HG03045 (cell line): ENCODE measurements at regions not wholly inside any gene's neighbourhood (a gene's known extent, or its start where the extent isn't known, plus 50 kb on each side); places are given as distances from the start of the nearest gene placed in this dataset.

Source experiments
- ATAC-seq: cut with Tn5 transposase; IDR thresholded peaks from one replicate; pipeline ENCODE4 v1.9.1; 2021; ENCODE audit warnings: mild to moderate bottlenecking, moderate library complexity; ENCODE audit not compliant: unreplicated experiment

DNA sequence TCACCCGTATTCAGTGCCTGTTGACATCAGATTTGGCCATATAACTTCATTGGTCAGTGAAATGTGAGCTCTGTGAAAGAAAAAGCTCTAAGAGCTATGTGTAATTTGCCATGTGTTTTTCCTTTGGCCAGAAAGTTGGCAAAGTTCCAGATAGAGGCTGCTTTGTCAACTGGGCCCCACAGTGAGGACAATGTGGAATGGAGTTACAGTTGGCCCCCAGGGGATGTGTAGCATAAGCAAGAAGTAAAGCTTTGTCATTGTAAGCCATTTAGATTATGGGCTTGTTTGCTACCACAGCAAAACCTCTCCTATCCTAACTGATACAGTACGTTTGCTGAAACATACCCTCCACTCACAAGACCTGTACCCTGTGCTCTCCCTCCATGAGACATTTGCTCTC is 119.1 kb upstream of the HABP2 start:
- ATAC-seq: no peak

DNA sequence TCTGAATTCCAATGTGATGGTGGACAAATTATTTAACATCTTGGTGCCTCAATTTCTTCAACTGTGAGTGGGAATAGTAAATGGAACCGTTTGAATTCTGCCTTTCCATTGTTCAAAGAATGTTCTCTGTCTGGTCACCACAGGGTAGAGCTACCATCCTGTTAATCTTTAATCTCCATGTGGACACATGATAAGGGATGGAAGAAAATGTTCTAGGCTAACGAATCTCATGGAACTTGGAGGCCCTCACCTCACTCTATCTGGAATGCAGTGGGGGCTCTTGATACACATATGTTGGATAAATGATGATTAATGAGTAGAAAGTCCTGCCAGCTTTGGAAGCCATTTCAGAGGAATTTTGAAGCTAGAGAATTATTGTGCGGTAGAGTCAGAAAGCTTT is 118.5 kb upstream of the HABP2 start:
- ATAC-seq: no peak

GRCh38 chr10:113434950-113435349 is 117.9 kb upstream of the HABP2 start:
- ATAC-seq: no peak

DNA sequence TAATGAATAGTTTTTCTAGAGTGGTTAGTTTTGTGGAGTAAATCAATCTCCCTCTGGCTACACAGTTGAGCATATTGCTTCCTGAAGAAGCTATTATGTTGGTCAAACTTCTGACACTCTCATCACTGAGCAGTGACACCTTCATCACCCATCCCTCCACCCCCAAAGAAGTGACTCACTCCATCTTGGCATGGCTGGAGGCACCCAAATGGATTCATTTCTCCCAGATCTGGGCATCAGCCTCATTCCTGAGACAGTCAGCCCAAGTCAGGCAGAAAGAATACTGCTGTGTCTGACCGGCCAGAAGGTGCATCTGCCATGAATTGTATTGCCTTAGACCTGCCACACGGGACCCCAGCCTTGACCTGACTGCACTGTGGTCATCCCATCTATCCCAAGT is 117.0 kb upstream of the HABP2 start:
- ATAC-seq: no peak

DNA sequence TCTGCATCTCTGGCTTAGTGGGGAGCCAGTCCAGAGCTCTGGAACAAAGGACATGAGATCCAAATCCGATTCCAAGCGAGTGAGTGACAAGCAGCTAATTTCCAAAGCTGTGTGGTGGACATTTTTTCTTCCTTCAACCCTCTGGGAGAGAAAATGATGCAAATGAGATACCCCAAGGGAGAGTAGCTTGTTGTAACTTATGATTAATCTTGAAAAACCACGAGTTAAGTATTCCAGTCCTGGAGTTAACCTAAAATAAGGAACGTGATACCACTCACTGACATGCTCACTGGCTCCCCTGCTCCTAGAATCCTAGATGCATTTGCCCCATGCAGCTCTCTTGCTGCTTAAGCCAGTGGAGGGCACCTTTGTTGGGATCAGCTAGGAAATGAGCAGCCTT is 116.0 kb upstream of the HABP2 start:
- no peak for ATAC-seq

- ATAC-seq: no peak
Measured at GRCh38 chr10:113438652-113439051, 114.2 kb upstream of the HABP2 start.

DNA sequence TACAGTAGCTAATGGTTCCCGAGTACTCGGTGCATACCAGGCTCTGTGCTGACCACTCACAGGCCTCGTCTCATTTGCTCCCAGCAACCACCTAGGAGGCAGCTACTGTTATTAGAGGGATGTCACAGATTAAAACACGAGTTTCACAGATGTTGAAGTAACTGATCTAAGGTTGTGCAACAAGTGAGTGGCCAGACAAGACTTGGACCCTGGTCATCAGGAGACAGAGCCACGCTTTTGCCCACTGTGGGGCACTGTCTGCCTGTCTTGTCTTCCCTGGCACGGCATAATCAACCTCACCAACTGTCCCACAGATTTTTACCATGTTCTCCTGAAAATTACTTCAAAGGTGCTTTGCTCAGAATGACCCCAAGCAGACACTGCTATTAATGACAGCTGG is 111.6 kb upstream of the HABP2 start:
- no peak for ATAC-seq

GRCh38 chr10:113441686-113442270 is 111.1 kb upstream of the HABP2 start:
- no peak for ATAC-seq

DNA sequence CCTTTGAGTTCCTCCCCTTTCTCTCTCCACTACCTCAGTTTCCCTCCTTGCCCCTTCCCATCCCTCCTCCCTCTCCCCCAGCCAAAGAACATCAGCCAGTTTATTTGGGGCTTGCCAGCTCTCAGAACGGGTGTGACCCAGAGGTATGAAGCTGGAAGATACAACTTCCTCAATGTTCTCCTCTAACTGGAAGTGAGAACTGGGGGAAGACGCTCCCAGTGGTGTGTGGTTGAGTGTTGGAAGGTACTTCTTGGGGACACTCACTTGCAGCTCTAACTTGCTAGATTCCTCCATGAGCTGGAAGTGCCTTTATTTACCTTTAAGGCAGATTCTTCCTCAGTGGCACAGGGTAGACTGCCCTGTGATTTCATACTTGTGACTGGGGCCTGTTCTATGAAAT is 110.5 kb upstream of the HABP2 start:
- no peak for ATAC-seq

GRCh38 chr10:113443141-113443925 is 109.5 kb upstream of the HABP2 start:
- ATAC-seq: no peak

- no peak for ATAC-seq
Measured at GRCh38 chr10:113444766-113445365, 108.0 kb upstream of the HABP2 start.

- ATAC-seq: no peak
Measured at GRCh38 chr10:113445736-113446135, 107.1 kb upstream of the HABP2 start.

DNA sequence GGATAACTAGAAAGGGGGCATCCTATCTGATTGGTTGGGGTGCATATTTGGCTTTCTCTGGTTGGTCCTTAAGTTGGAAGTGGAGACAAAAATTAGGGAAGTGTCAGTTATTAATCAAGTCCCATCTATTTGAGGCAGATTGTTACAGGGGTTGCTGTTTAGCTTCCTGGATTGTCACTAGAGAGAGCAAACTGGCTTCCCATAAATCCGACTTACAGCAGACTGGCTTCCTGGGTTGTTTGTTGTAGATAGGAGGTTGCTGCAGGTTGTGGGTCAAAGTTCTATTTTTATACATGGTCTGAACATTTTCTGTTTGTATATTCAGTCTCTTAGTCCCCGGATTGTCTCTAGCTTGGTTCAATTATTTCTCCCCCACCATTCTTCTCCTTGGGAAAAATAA is 106.1 kb upstream of the HABP2 start:
- ATAC-seq: no peak

GRCh38 chr10:113447278-113447677 is 105.6 kb upstream of the HABP2 start:
- ATAC-seq: no peak

DNA sequence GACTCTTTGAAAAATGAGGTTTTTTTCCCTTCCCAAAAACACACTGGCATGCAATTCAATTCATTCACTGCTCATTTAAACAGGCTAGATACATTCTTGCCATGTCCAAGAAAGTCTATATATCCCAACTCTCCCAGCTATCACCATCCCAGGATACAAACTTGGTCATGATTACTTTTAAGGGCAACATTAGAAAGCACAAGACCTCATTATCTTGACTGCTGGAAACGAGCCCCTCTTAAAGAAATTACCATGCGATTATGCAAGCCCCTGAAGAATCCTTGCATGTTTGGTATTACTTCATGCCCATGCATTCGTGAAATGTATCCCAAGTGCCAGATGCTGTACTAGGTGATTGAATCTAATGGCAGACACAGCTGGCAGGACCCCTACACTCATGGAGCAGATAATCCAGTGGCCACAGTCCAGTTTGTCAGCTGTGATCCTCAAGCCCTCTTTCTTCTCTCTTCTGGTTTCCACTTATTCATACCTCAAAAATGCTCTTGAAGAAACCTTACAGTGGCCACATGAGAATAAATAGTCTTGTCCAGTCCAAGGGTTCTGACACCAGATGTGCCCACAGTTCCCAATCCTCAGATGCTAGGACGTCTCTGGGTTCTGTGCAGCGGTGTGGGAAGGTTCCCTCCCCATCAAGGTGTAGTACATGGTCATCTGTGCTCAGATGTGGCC is 103.7 kb upstream of the HABP2 start:
- no peak for ATAC-seq

GRCh38 chr10:113450046-113450804 is 102.6 kb upstream of the HABP2 start:
- ATAC-seq: no peak

GRCh38 chr10:113450906-113451305 is 101.9 kb upstream of the HABP2 start:
- no peak for ATAC-seq

DNA sequence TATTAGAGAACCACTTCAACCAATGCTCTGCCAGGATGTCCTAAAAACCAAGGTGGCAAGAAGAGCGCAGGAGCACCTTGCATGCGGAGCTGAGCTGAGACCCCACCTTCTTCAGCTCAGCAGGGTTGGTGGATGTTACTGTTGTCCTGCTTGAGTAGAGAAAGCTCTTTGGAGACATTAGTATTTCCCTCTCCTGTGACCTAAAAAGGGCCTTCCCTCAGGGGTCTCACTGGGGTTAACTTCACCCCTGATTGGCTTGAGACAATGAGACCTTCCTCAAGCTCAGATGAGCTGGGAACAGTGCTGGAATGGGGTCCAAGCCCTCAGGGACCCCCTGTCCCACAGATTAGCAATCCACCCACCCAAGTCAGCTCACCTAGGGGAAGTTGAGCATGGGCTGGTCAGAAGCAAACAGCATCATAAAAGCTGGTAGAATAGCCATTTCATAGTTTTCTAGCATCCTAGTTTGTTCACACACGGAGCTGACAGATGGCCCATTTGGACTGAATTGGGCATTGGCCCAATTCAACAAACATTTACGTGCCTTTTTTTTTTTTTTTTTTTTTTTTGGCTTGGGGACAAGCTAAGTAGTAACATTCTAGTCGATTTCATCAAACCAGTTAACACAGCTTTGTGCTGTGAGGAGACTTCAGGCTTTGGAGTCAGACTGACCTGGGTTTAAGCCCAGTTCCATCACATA is 100.6 kb upstream of the HABP2 start:
- ATAC-seq: no peak

DNA sequence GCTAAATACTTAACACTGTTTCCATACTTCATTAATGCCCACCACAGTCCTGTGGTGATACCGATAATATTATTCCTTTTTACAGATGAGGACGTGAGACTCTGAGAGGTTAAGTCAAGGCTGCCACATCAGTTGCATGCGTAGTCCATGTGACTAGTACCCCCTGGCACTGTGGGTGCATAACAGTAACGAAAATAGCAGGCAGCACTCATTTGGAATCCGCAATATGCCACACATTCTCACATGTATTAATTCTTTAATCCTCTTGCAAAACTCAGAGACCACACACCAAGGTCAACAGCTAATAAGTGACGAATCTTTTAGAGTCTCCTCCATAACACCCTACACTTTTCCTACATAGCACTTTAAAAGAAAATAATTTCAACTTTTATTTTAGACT is 99.5 kb upstream of the HABP2 start:
- no peak for ATAC-seq

DNA sequence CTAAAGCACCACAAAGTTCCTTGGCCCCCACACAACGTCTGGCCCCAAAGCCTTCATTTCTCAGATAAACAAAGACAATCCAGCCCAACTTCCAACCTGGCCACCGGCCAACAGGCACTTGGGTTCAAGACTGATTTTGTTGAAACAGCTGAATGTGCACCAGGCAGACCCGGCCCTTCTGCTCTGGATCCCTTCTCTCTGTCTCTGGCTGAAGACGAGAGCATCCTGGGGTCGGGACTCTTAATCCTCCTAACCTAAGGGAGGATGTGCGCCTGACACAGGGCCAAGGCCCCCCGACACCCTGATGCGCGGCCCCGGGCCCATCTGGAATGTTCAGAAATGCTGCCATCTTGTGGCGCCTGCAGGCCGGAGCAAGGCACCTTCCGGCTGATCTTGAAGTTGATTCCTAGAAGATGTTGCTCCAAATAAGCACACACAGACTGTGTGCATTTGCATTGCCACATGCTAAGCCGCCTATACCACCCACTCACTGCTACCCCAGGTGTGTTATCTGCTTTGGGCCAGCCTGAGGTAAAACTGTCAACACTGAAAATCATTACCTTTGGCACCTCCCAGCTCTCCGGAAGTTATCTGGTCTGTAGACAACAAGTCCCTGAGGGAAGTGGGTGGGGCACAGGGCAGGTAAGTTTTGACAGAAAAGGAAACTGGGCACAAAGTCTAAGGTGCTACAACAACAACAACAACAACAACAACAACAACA is 98.4 kb upstream of the HABP2 start:
- ATAC-seq: no peak
